DOHH2 (cell line): ENCODE measurements at regions not wholly inside any gene's neighbourhood (a gene's known extent, or its start where the extent isn't known, plus 50 kb on each side); places are given as distances from the start of the nearest gene placed in this dataset.

Experiments used
- CTCF ChIP-seq: fragments of 200-600 bp; sonication (generic); IDR thresholded peaks from one replicate; pipeline ENCODE4 v1.5.1; 2014; ENCODE audit warnings: antibody characterized with exemption, mild to moderate bottlenecking, low read depth, low read length; ENCODE audit not compliant: poor library complexity, severe bottlenecking
- EZH2phosphoT487 ChIP-seq: fragments of 200-600 bp; sonication (generic); IDR thresholded peaks from 2 replicates; pipeline ENCODE4 v1.6.1; 2017; ENCODE audit warnings: borderline replicate concordance, mild to moderate bottlenecking, antibody characterized with exemption, low read length, moderate library complexity, mixed read lengths

GRCh38 chr1:80925130-80925805 is 875.5 kb upstream of the ADGRL2 start:
- TF ChIP-seq CTCF: no peak
- TF ChIP-seq EZH2phosphoT487: no peak
